ENCODE measurements at regions not wholly inside any gene's neighbourhood (a gene's known extent, or its start where the extent isn't known, plus 50 kb on each side); places are given as distances from the start of the nearest gene placed in this dataset.

GRCh38 chr15:35771746-35772442 lies 225.9 kb upstream of the DPH6 start:
- H3K27ac ChIP-seq: no peak overlapping the region
- DNase-seq (ENCODE audit: low spot score): no peak
- no peak overlapping the region for H3K4me3 ChIP-seq
- WGBS: 72% methylated on average over 5 of the region's 5 CpGs
- no peaks in the 10 kb centered on the region for H3K27me3 ChIP-seq (replicated peaks; ENCODE audit: insufficient read depth)
- intact Hi-C loops (cut with DNase I): no loop called here
- no peaks in the 10 kb centered on the region for H3K4me1 ChIP-seq (replicated peaks)
- no peaks in the 10 kb centered on the region for H3K9me3 ChIP-seq
- no peaks in the 10 kb centered on the region for H3K36me3 ChIP-seq
- TF ChIP-seq POLR2A (IDR thresholded peaks at IDR 0.05): no peak
- TF ChIP-seq, protein P1, sequence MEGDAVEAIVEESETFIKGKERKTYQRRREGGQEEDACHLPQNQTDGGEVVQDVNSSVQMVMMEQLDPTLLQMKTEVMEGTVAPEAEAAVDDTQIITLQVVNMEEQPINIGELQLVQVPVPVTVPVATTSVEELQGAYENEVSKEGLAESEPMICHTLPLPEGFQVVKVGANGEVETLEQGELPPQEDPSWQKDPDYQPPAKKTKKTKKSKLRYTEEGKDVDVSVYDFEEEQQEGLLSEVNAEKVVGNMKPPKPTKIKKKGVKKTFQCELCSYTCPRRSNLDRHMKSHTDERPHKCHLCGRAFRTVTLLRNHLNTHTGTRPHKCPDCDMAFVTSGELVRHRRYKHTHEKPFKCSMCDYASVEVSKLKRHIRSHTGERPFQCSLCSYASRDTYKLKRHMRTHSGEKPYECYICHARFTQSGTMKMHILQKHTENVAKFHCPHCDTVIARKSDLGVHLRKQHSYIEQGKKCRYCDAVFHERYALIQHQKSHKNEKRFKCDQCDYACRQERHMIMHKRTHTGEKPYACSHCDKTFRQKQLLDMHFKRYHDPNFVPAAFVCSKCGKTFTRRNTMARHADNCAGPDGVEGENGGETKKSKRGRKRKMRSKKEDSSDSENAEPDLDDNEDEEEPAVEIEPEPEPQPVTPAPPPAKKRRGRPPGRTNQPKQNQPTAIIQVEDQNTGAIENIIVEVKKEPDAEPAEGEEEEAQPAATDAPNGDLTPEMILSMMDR (IDR thresholded peaks at IDR 0.05): no peak
- TF ChIP-seq POLR2AphosphoS5 (IDR thresholded peaks at IDR 0.05): no peak

- intact Hi-C loops (cut with DNase I): no loop called here
Measured at GRCh38 chr15:35774653-35775052, 228.7 kb upstream of the DPH6 start.

DNA sequence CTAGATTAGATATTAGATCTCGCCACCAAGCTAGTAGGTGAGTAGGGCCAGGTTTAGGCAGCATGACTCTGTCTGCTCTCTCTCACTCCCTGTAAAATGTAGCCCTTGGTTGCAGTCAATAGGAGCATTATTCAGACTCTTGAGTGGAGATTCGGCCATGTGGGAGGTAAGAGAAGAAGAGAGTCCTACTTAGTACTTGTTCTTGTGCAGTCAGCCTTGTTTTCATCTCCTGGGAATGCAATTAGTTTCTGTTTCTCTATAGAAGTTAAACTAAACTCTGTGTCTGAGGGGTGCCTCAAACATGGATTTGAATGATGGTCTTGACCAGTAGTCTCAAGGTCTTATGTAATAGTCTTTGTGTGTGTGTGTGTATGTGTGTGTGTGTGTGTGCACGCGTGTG lies 229.5 kb upstream of the DPH6 start:
- no peak overlapping the region for H3K4me3 ChIP-seq
- H3K27me3 ChIP-seq (replicated peaks; ENCODE audit: insufficient read depth): no peaks in the 10 kb centered on the region
- no peaks in the 10 kb centered on the region for H3K9me3 ChIP-seq
- intact Hi-C loops (cut with DNase I): no loop called here
- H3K4me1 ChIP-seq (replicated peaks): no peaks in the 10 kb centered on the region
- no peak overlapping the region for H3K27ac ChIP-seq
- no peaks in the 10 kb centered on the region for H3K36me3 ChIP-seq
- no peak for DNase-seq (ENCODE audit: low spot score)
- 99% methylated on average over 4 of the region's 4 CpGs for WGBS
- TF ChIP-seq POLR2AphosphoS5 (IDR thresholded peaks at IDR 0.05) (no peak), POLR2A (IDR thresholded peaks at IDR 0.05) (no peak)
- TF ChIP-seq, protein P1 (IDR thresholded peaks at IDR 0.05): no peak

More at GRCh38 chr15:35774653-35775052, 228.7 kb upstream of the DPH6 start:
- H3K27me3 ChIP-seq (replicated peaks; ENCODE audit: insufficient read depth): no peaks in the 10 kb centered on the region
- 96% methylated on average over 6 of the region's 8 CpGs for WGBS
- TF ChIP-seq POLR2AphosphoS5 (IDR thresholded peaks at IDR 0.05): no peak
- TF ChIP-seq, protein P1 (IDR thresholded peaks at IDR 0.05): no peak
- TF ChIP-seq POLR2A (IDR thresholded peaks at IDR 0.05): no peak
- H3K9me3 ChIP-seq: no peaks in the 10 kb centered on the region
- no peak for DNase-seq (ENCODE audit: low spot score)
- H3K27ac ChIP-seq: no peak overlapping the region
- H3K4me1 ChIP-seq (replicated peaks): no peaks in the 10 kb centered on the region
- no peaks in the 10 kb centered on the region for H3K36me3 ChIP-seq
- no peak overlapping the region for H3K4me3 ChIP-seq

- TF ChIP-seq, protein P1 (IDR thresholded peaks at IDR 0.05): no peak
- TF ChIP-seq POLR2A (IDR thresholded peaks at IDR 0.05) (no peak), POLR2AphosphoS5 (IDR thresholded peaks at IDR 0.05) (no peak)
- WGBS: 82% methylated on average over 9 of the region's 9 CpGs
- Histone ChIP-seq H3K9me3 (no peaks in the 10 kb centered on the region), H3K4me1 (replicated peaks) (no peaks in the 10 kb centered on the region), H3K4me3 (no peak overlapping the region), H3K27me3 (replicated peaks; ENCODE audit: insufficient read depth) (no peaks in the 10 kb centered on the region), H3K27ac (no peak overlapping the region), H3K36me3 (no peaks in the 10 kb centered on the region)
- DNase-seq (ENCODE audit: low spot score): no peak
- intact Hi-C loops (cut with DNase I): no loop called here
Measured at GRCh38 chr15:35777061-35777460, 231.1 kb upstream of the DPH6 start.

- intact Hi-C loops (cut with DNase I): no loop called here
- Histone ChIP-seq H3K4me3 (no peak overlapping the region), H3K4me1 (replicated peaks) (no peaks in the 10 kb centered on the region), H3K36me3 (no peaks in the 10 kb centered on the region), H3K27me3 (replicated peaks; ENCODE audit: insufficient read depth) (no peaks in the 10 kb centered on the region), H3K9me3 (no peaks in the 10 kb centered on the region), H3K27ac (no peak overlapping the region)
- no peak for TF ChIP-seq POLR2A (IDR thresholded peaks at IDR 0.05)
- no peak for DNase-seq (ENCODE audit: low spot score)
Measured at GRCh38 chr15:35783203-35783602, 237.2 kb upstream of the DPH6 start.

Measured in prostate gland (tissue), 2 donors.